ENCODE measurements at regions not wholly inside any gene's neighbourhood (a gene's known extent, or its start where the extent isn't known, plus 50 kb on each side); places are given as distances from the start of the nearest gene placed in this dataset.

GRCh38 chr4:78687818-78688217 is 88.3 kb upstream of the BMP2K start:
- no peaks in the 10 kb centered on the region for H3K9me3 ChIP-seq (replicated peaks; ENCODE audit: control insufficient read depth, insufficient read depth, low read length)
- no TSS peak for BruUV-seq (replicated peaks)
- CTCF ChIA-PET: interaction anchor here (1.1 kb wide), 1 partner anchor 34 kb away, joined by 3 read pairs; no protein-coding TSS in a partner anchor
- H3K4me3 ChIP-seq (replicated peaks in 1 of 3; ENCODE audit: insufficient read depth in 1 of 3, low read depth in 1 of 3, low read length in 3 of 3): no peak overlapping the region
- no peaks in the 10 kb centered on the region for H3K79me2 ChIP-seq (ENCODE audit: control insufficient read depth, insufficient read depth, low read length)
- no peaks in the 10 kb centered on the region for H3K36me3 ChIP-seq (ENCODE audit: control insufficient read depth in 2 of 2, extremely low read depth in 1 of 2, insufficient read depth in 2 of 2, low read length in 2 of 2)
- H2AFZ ChIP-seq (ENCODE audit: low read depth, low read length): no peak overlapping the region
- H3K27me3 ChIP-seq (ENCODE audit: control insufficient read depth in 2 of 2, insufficient read depth in 2 of 2, low read length in 2 of 2): no peaks in the 10 kb centered on the region
- H3K4me1 ChIP-seq (ENCODE audit: control insufficient read depth, extremely low read depth, insufficient read depth, low read length): peaks cover 11% of the 10 kb centered on the region
- H4K20me1 ChIP-seq (replicated peaks; ENCODE audit: control insufficient read depth, extremely low read depth, insufficient read depth, low read length): no peaks in the 10 kb centered on the region
- intact Hi-C loops (cut with micrococcal nuclease): no loop called here
- no peak for FAIRE-seq
- no peak overlapping the region for H3K4me2 ChIP-seq (ENCODE audit: insufficient read depth, low read length)
- no peak overlapping the region for H3K9ac ChIP-seq (replicated peaks; ENCODE audit: extremely low read depth, insufficient read depth, low read length)
- POLR2A ChIA-PET: interaction anchor here (0.7 kb wide), 1 partner anchor 35 kb away, joined by 8 read pairs; no protein-coding TSS in a partner anchor
- DNase-seq (ENCODE audit: low read depth, low spot score): no peak
- H3K9me1 ChIP-seq (replicated peaks; ENCODE audit: control insufficient read depth, extremely low read depth, insufficient read depth, low read length): no peaks in the 10 kb centered on the region
- TF ChIP-seq POLR2A (IDR thresholded peaks at IDR 0.05; ENCODE audit: low read depth, low read length): no peak
- no peak for TF ChIP-seq POLR2AphosphoS5 (IDR thresholded peaks at IDR 0.05; ENCODE audit: insufficient read depth, low read depth, low read length)
- no peak for TF ChIP-seq MAX (IDR thresholded peaks at IDR 0.05; ENCODE audit: insufficient read depth, insufficient read length)
- no peak for TF ChIP-seq JUN (IDR thresholded peaks at IDR 0.05; ENCODE audit: borderline replicate concordance, insufficient read depth, insufficient read length, low read depth)
- TF ChIP-seq CTCF (IDR thresholded peaks at IDR 0.05; ENCODE audit: extremely low read depth in 1 of 2, insufficient read depth in 1 of 2, low read depth in 1 of 2, low read length in 2 of 2): no peak
- no peak for TF ChIP-seq MYC (IDR thresholded peaks at IDR 0.05; ENCODE audit: low read depth, low read length)
- no peak for TF ChIP-seq EZH2 (IDR thresholded peaks at IDR 0.05; ENCODE audit: borderline replicate concordance, low read depth, low read length, severe bottlenecking)
- no peak for TF ChIP-seq FOS (IDR thresholded peaks at IDR 0.05; ENCODE audit: borderline replicate concordance, insufficient read depth, low read length)
- TF ChIP-seq GATA2 (IDR thresholded peaks at IDR 0.05; ENCODE audit: insufficient read depth, insufficient read length, low read depth, low read length): no peak
- dilution Hi-C loops (cut with MboI; ENCODE audit: extremely low pct_ligation_motif_present, low sequenced_read_pairs): no loop called here
- no peak overlapping the region for H3K27ac ChIP-seq (ENCODE audit: insufficient read depth, low read depth, low read length)

Data from endothelial cell of umbilical vein (primary cell).